Naive thymus-derived CD4-positive, alpha-beta T cell (primary cell): ENCODE measurements at regions not wholly inside any gene's neighbourhood (a gene's known extent, or its start where the extent isn't known, plus 50 kb on each side); places are given as distances from the start of the nearest gene placed in this dataset.
"Not testable (repeated sequence)": the region's sequence is repeated elsewhere in the genome, so short reads cannot be mapped to it uniquely, and the experiment has no call there.

ENCODE experiments used
- ATAC-seq: fragments of 150-1000 bp; cut with Tn5 transposase; 2 replicates; pipeline ENCODE4 v1.10.0; 2021; ENCODE audit warnings: mild to moderate bottlenecking, moderate library complexity
- CTCF ChIA-PET: fragments of 350-600 bp; sonication (Branson Sonifier 250); formaldehyde crosslinking; loops from one replicate; lab custom pipeline; 2021; ENCODE audit warnings: antibody characterized with exemption; lab: Charles Lee
- POLR2A ChIA-PET: fragments of 350-600 bp; sonication (Branson Sonifier 250); formaldehyde crosslinking; loops from one replicate; lab custom pipeline; 2021; ENCODE audit warnings: antibody characterized with exemption, inconsistent platforms; lab: Charles Lee
- DNase-seq, 9 donors: peaks; one replicate each; pipeline versions ENCODE4 v3.0.0 to v3.0.0-alpha.2; 2020 to 2022; ENCODE audit warnings: mixed read lengths in 1 of 9
- H3K27ac ChIP-seq: one replicate; pipeline ENCODE4 v1.7.0; 2013; ENCODE audit warnings: mild to moderate bottlenecking, low read depth, low read length, moderate library complexity
- H3K27me3 ChIP-seq, 2 donors: one replicate each; pipeline ENCODE4 v1.7.0; 2013; ENCODE audit warnings: low read length in 2 of 2, mild to moderate bottlenecking in 2 of 2, moderate library complexity in 2 of 2; ENCODE audit not compliant: control insufficient read depth in 2 of 2, insufficient read depth in 2 of 2
- H3K36me3 ChIP-seq, 3 experiments: 1 replicate in 2 of 3; 2 replicates in 1 of 3; pipeline ENCODE4 v1.7.0; 2013; ENCODE audit warnings: low read length in 3 of 3, mild to moderate bottlenecking in 3 of 3, moderate library complexity in 1 of 3; ENCODE audit not compliant: insufficient read depth in 3 of 3, control insufficient read depth in 2 of 3
- H3K4me1 ChIP-seq, 2 donors: one replicate each; pipeline ENCODE4 v1.7.0; 2013; ENCODE audit warnings: low read length in 2 of 2, mild to moderate bottlenecking in 2 of 2, moderate library complexity in 1 of 2; ENCODE audit not compliant: control insufficient read depth in 2 of 2, insufficient read depth in 2 of 2
- H3K4me3 ChIP-seq: 2 replicates; pipeline ENCODE4 v1.7.0; 2013; ENCODE audit warnings: mild to moderate bottlenecking, low read length
- H3K9me3 ChIP-seq, 3 experiments: 1 replicate in 2 of 3; 2 replicates in 1 of 3; pipeline ENCODE4 v1.7.0; 2013; ENCODE audit warnings: low read length in 3 of 3; ENCODE audit not compliant: control insufficient read depth in 2 of 3
- H3K27ac Mint-ChIP-seq, 9 donors: one replicate each; pipeline ENCODE4 v1.8.0; 2020 to 2022; ENCODE audit warnings: mixed read lengths in 9 of 9, mild to moderate bottlenecking in 8 of 9, moderate library complexity in 5 of 9, inconsistent platforms in 2 of 9
- H3K27me3 Mint-ChIP-seq, 5 donors: one replicate each; pipeline ENCODE4 v1.8.0; 2021 to 2022; ENCODE audit warnings: mixed read lengths in 5 of 5, mild to moderate bottlenecking in 1 of 5
- H3K36me3 Mint-ChIP-seq, 5 donors: one replicate each; pipeline ENCODE4 v1.8.0; 2020 to 2022; ENCODE audit warnings: mixed read lengths in 5 of 5, mild to moderate bottlenecking in 3 of 5, inconsistent platforms in 1 of 5
- H3K4me1 Mint-ChIP-seq, 7 donors: one replicate each; pipeline ENCODE4 v1.8.0; 2020 to 2022; ENCODE audit warnings: mixed read lengths in 7 of 7, mild to moderate bottlenecking in 3 of 7, inconsistent platforms in 1 of 7
- H3K4me3 Mint-ChIP-seq, 10 donors: one replicate each; pipeline ENCODE4 v1.8.0; 2020 to 2022; ENCODE audit warnings: mild to moderate bottlenecking in 10 of 10, mixed read lengths in 10 of 10, moderate library complexity in 6 of 10, inconsistent platforms in 2 of 10
- H3K9me3 Mint-ChIP-seq, 11 donors: one replicate each; pipeline ENCODE4 v1.8.0; 2020 to 2022; ENCODE audit warnings: mixed read lengths in 11 of 11, mild to moderate bottlenecking in 4 of 11, inconsistent platforms in 1 of 11, moderate library complexity in 1 of 11
- intact Hi-C, 2 donors: fragments of 100-400 bp; cut with micrococcal nuclease; formaldehyde crosslinking; loops; one replicate each; pipeline ENCODE4 v1.15.1; 2023

DNA sequence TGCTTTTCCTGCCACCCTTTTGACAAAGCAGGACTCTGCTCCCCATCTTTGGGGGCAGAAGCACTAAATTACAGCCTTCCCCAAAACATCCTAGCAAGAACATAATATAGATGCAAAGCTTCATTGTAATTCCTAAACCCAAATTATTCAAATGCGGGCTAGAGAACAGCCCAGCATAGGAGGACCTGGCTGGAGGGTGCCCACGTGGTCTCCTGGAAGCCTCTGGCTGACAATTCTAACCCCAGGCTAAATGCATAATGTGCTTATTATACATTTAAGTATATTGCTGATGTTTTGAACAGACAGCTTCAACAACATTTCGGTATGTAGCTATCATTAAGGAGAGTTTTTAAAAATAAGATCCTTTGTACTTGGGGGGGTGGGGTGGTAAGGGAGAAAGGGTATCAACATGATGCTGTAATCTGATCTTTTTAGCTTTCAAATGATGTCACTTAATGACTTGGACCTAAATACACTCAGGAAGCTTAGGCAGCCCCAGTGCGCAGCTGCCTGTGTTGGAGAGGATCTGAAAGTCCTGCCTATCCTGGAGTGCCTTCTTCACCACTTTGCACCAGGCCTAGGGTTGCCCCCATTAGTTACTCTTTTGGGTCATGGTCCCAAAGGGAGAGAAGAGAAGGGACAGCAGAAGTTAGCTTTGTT, 57.2 kb upstream of the USP3 start:
- Mint-ChIP-seq H3K27ac (peak overlapping the region in 2 of 9 donors; percentile 84 to 86), H3K27me3 (peaks cover 0 to 10% (median 0%) of the 10 kb centered on the region in 5 donors), H3K4me3 (no peak overlapping the region), H3K4me1 (peaks cover 0 to 21% (median 8%) of the 10 kb centered on the region in 7 donors), H3K9me3 (no peaks in the 10 kb centered on the region), H3K36me3 (no peaks in the 10 kb centered on the region)
- Histone ChIP-seq H3K4me3 (no peak overlapping the region), H3K9me3 (no peaks in the 10 kb centered on the region), H3K4me1 (no peaks in the 10 kb centered on the region), H3K27ac (no peak overlapping the region), H3K27me3 (no peaks in the 10 kb centered on the region), H3K36me3 (no peaks in the 10 kb centered on the region)
- CTCF ChIA-PET, result interaction anchor here (0.9 to 1.1 kb wide), 3 partner anchors 15 to 57 kb away, joined by 3 read pairs; partner anchors contain the start of gene USP3
- DNase-seq, result no peak
- ATAC-seq, result no peak
- POLR2A ChIA-PET, result interaction anchor here (1.9 kb wide), 1 partner anchor 10 kb away, joined by 9 read pairs; no protein-coding TSS in a partner anchor
- intact Hi-C loops, result no loop called here

DNA sequence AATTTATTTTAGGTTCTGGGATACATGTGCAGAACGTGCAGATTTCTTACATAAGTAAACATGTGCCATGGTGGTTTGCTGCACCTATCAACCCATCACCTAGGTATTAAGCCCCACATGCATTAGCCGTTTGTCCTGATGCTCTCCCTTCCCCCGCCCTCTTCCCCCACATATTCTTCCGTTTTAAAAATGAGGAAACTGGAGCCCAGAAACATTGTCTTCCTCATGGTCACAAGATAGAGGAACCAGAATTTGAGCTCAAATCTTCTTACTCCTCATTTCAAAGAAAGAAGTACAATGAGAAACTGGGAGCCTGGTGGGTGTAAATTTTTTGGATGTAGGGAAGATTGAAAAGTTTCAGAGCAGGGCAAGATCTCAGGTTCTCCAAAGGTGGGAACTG, 56.1 kb upstream of the USP3 start:
- H3K27me3 ChIP-seq, result no peaks in the 10 kb centered on the region
- peaks cover 0 to 19% (median 9%) of the 10 kb centered on the region in 7 donors for H3K4me1 Mint-ChIP-seq
- peak; percentile 47 for ATAC-seq
- no peak overlapping the region for H3K27ac ChIP-seq
- H3K27ac Mint-ChIP-seq, result peak overlapping the region in 1 of 9 donors; percentile 62
- no peaks in the 10 kb centered on the region for H3K36me3 Mint-ChIP-seq
- ChIA-PET POLR2A (interaction anchor here (0.7 kb wide), 1 partner anchor 11 kb away, joined by 4 read pairs; no protein-coding TSS in a partner anchor), CTCF (interaction anchor here (1.0 kb wide), 1 partner anchor 56 kb away, joined by 3 read pairs; the partner anchor contains the start of gene USP3)
- no peak overlapping the region for H3K4me3 Mint-ChIP-seq
- intact Hi-C loops, result no loop called here
- no peak for DNase-seq
- no peaks in the 10 kb centered on the region for H3K9me3 Mint-ChIP-seq
- H3K9me3 ChIP-seq, result no peaks in the 10 kb centered on the region
- no peaks in the 10 kb centered on the region for H3K4me1 ChIP-seq
- H3K4me3 ChIP-seq, result no peak overlapping the region
- no peaks in the 10 kb centered on the region for H3K36me3 ChIP-seq
- H3K27me3 Mint-ChIP-seq, result peaks cover 0 to 10% (median 0%) of the 10 kb centered on the region in 5 donors

DNA sequence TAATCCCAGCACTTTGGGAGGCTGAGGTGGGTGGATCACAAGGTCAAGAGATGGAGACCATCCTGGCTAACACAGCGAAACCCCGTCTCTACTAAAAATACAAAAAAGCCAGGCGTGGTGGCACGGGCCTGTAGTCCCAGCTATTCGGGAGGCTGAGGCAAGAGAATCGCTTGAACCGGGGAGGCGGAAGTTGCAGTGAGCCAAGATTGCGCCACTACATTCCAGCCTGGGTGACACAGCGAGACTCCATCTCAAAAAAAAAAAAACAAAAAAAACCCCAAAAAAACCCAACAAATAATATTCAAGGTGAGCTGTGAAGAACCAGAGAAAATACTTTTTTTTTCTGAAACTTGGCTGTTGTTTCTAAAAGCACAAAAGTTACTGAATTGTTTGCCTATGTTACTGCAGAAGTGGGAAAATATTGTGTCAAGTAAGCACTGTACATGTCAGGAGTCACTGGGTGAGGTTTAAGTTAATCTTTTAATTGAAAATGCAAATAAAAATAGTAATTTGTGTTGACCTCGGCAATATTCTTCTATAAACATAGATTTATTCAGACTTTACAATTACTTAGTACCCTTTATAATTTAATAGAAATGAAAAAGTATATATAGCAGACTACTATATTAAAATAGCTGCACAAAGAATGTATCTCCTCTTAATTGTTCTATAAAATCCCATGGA, 55.4 kb upstream of the USP3 start:
- H3K4me1 ChIP-seq, intact Hi-C loops, H3K9me3 ChIP-seq, H3K36me3 Mint-ChIP-seq, H3K27ac ChIP-seq, H3K27ac Mint-ChIP-seq, CTCF ChIA-PET, DNase-seq, H3K4me3 ChIP-seq, H3K4me3 Mint-ChIP-seq, H3K27me3 Mint-ChIP-seq, H3K36me3 ChIP-seq, H3K9me3 Mint-ChIP-seq, ATAC-seq, H3K27me3 ChIP-seq: not testable (repeated sequence)
- H3K4me1 Mint-ChIP-seq, result peaks cover 0 to 22% (median 10%) of the 10 kb centered on the region in 7 donors
- POLR2A ChIA-PET, result interaction anchor here (0.7 to 1.1 kb wide), 2 partner anchors 11 to 12 kb away, joined by 3 to 4 read pairs; no protein-coding TSS in a partner anchor

DNA sequence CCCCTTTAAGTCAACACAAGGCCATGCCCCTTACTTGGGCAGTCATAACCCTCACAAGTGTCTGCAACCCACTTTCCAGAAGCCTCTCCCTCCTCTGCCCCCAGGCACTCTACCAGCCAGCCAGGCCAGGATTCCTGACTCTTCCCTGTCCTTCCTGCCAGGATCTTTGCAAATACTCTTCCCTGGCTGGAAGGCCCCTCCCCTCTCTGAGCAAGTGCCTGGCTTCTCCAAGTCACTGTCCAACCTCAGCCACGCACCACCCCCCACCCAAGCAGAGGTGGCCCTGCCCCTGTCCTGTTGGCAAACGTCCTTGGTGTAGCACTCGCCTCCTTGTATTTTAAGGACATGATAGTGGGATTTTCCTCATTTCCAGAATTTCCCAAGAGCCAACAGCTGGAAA, 54.7 kb upstream of the USP3 start:
- Mint-ChIP-seq H3K27ac (no peak overlapping the region), H3K4me3 (no peak overlapping the region), H3K4me1 (peaks cover 0 to 22% (median 7%) of the 10 kb centered on the region in 7 donors), H3K36me3 (no peaks in the 10 kb centered on the region), H3K9me3 (no peaks in the 10 kb centered on the region), H3K27me3 (peaks cover 0 to 6% (median 0%) of the 10 kb centered on the region in 5 donors)
- intact Hi-C loops, result no loop called here
- ChIA-PET POLR2A (interaction anchor here (1.1 kb wide), 1 partner anchor 12 kb away, joined by 3 read pairs; no protein-coding TSS in a partner anchor), CTCF (no interaction called here)
- DNase-seq (no peak), ATAC-seq (no peak)
- no peaks in the 10 kb centered on the region for H3K4me1 ChIP-seq
- no peak overlapping the region for H3K27ac ChIP-seq
- no peak overlapping the region for H3K4me3 ChIP-seq
- no peaks in the 10 kb centered on the region for H3K27me3 ChIP-seq
- no peaks in the 10 kb centered on the region for H3K36me3 ChIP-seq
- no peaks in the 10 kb centered on the region for H3K9me3 ChIP-seq

DNA sequence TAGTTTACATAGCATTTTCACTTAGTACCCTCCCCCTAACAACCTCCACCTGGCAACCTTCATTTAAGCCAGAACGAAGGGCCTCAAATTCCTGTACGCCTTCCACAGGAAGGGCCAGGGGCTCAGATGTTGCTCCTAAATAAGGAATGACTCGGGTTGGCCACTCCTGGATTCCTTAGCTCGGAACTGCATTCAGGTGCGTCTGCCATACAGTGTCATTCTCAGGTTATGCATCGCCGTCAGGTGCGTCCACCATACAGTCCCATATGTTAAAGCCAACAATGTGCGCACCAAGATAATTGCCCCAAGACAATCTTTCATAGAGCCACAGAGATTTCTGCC, 53.5 kb upstream of the USP3 start:
- H3K36me3 ChIP-seq, result no peaks in the 10 kb centered on the region
- Mint-ChIP-seq H3K9me3 (no peaks in the 10 kb centered on the region), H3K4me3 (no peak overlapping the region), H3K27ac (no peak overlapping the region), H3K36me3 (no peaks in the 10 kb centered on the region), H3K4me1 (peaks cover 2 to 17% (median 7%) of the 10 kb centered on the region in 7 donors), H3K27me3 (peaks cover 0 to 6% (median 0%) of the 10 kb centered on the region in 5 donors)
- intact Hi-C loops, result no loop called here
- DNase-seq (no peak), ATAC-seq (no peak)
- no peak overlapping the region for H3K4me3 ChIP-seq
- no peak overlapping the region for H3K27ac ChIP-seq
- POLR2A ChIA-PET, result no interaction called here
- no peaks in the 10 kb centered on the region for H3K27me3 ChIP-seq
- CTCF ChIA-PET, result interaction anchor here (0.7 kb wide), 1 partner anchor 47 kb away, joined by 3 read pairs; no protein-coding TSS in a partner anchor
- no peaks in the 10 kb centered on the region for H3K4me1 ChIP-seq
- no peaks in the 10 kb centered on the region for H3K9me3 ChIP-seq

DNA sequence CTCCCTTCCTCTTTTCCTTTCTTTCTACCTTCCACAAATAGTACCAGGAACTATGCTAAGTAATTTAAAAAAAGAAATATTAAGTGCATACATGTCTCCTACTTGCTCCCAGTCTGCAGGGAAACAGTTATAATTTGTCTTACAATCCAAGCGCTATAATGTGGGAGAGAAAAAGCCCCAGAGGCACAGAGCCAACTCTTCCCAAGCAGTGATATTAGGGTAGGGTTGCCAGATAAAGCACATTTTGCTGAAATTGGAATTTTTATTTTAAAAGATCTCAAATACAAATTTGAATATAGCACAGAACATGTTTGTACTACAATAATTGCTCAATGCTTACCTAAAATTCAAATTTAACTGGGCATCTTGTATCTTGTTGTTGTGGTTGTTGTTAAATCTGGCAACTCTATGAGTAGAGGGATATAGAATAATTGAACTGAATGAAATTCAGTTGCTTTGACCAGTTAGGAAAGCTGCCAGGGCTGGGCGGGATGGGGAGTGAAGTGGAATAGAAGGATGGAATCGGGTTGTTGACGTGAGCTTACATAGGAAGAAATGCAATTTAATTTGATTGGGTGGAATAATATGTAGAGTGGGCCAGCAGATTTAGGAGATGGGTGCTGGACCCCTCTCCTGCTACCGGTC, 52.6 kb upstream of the USP3 start:
- H3K27me3 ChIP-seq, result no peaks in the 10 kb centered on the region
- no peaks in the 10 kb centered on the region for H3K9me3 Mint-ChIP-seq
- intact Hi-C loops, result no loop called here
- H3K36me3 Mint-ChIP-seq, result no peaks in the 10 kb centered on the region
- ATAC-seq (no peak), DNase-seq (no peak)
- no peak overlapping the region for H3K4me3 Mint-ChIP-seq
- H3K4me1 ChIP-seq, result no peaks in the 10 kb centered on the region
- POLR2A ChIA-PET, result no interaction called here
- no peak overlapping the region for H3K27ac ChIP-seq
- H3K27me3 Mint-ChIP-seq, result peaks cover 0 to 6% (median 0%) of the 10 kb centered on the region in 5 donors
- CTCF ChIA-PET, result interaction anchor here (0.7 kb wide), 1 partner anchor 46 kb away, joined by 3 read pairs; no protein-coding TSS in a partner anchor
- peaks cover 0 to 13% (median 4%) of the 10 kb centered on the region in 7 donors for H3K4me1 Mint-ChIP-seq
- H3K9me3 ChIP-seq, result no peaks in the 10 kb centered on the region
- H3K36me3 ChIP-seq, result no peaks in the 10 kb centered on the region
- no peak overlapping the region for H3K27ac Mint-ChIP-seq
- H3K4me3 ChIP-seq, result no peak overlapping the region
